ENCODE measurements at regions not wholly inside any gene's neighbourhood (a gene's known extent, or its start where the extent isn't known, plus 50 kb on each side); places are given as distances from the start of the nearest gene placed in this dataset.

DNA sequence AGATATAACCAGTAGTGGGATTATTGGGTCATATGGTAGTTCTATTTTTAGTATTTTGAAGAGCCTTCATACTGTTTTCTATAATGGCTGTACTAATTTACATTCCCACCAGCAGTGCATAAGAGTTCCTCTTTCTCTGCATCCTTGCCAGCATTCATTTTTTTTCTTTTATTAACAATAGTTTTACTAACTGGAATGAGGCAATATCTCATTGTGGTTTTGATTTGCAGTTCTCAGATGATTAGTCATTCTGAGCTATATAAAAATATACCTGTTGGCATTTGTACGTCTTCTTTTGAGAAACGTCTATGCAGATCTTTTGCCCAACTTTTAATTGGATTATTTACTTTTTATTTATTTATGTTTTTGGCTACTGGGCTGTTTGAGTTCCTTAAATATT lies 1579.3 kb upstream of the CDH6 start:
- ATAC-seq = no peak
- H3K27me3 Mint-ChIP-seq = no peaks in the 10 kb centered on the region
- no peaks in the 10 kb centered on the region for H3K4me1 Mint-ChIP-seq
- no peak overlapping the region for H3K27ac Mint-ChIP-seq
- no peaks in the 10 kb centered on the region for H3K9me3 ChIP-seq (ENCODE audit: control insufficient read depth, low read length, poor library complexity, severe bottlenecking)
- no peak overlapping the region for H3K4me3 Mint-ChIP-seq
- H3K36me3 Mint-ChIP-seq (ENCODE audit: low read depth) = no peaks in the 10 kb centered on the region
- DNase-seq = no peak

DNA sequence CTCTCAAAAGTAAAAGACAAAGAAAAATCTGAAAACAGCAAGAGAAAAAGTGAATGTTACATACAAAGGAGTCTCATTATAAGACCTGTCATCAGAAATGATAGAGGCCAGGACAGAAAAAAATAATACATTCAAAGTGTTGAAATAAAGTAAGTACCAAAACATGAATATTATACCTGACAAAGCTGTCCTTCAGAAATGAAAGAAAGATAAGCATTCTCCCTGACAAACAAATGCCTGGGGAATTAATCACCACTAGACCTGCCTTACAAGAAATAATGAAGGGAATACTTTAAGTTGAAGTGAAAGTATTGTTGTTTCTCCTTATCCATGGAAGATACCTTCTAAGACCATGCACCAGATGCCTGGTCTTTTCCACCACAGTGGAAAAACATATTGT lies 1605.2 kb upstream of the CDH6 start:
- DNase-seq (no peak), ATAC-seq (no peak)
- no peaks in the 10 kb centered on the region for H3K36me3 Mint-ChIP-seq (ENCODE audit: low read depth)
- H3K27ac Mint-ChIP-seq = no peak overlapping the region
- H3K9me3 ChIP-seq (ENCODE audit: control insufficient read depth, low read length, poor library complexity, severe bottlenecking) = no peaks in the 10 kb centered on the region
- no peaks in the 10 kb centered on the region for H3K27me3 Mint-ChIP-seq
- no peaks in the 10 kb centered on the region for H3K4me1 Mint-ChIP-seq
- H3K4me3 Mint-ChIP-seq = no peak overlapping the region

DNA sequence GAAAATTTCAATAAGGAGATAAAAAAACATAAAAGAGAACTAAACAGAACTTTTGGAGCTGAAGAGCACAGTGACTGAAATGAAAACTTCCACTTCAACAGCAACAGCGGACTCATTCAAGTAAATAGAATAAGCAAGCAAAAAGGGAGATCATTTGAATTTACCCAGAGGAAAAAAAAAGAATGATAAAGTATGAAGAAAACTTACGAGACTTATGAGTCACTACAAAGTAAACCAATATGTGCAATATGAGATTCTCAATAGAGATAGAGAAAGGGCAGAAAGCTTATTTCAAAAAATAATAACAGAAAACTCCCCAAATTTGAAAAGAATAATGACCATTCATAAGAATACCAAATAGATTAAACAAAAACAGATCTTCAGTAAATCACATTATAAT lies 1605.7 kb upstream of the CDH6 start:
- DNase-seq (no peak), ATAC-seq (no peak)
- Mint-ChIP-seq H3K36me3 (ENCODE audit: low read depth) (no peaks in the 10 kb centered on the region), H3K4me1 (no peaks in the 10 kb centered on the region), H3K4me3 (no peak overlapping the region), H3K27ac (no peak overlapping the region), H3K27me3 (no peaks in the 10 kb centered on the region)
- H3K9me3 ChIP-seq (ENCODE audit: control insufficient read depth, low read length, poor library complexity, severe bottlenecking) = no peaks in the 10 kb centered on the region

DNA sequence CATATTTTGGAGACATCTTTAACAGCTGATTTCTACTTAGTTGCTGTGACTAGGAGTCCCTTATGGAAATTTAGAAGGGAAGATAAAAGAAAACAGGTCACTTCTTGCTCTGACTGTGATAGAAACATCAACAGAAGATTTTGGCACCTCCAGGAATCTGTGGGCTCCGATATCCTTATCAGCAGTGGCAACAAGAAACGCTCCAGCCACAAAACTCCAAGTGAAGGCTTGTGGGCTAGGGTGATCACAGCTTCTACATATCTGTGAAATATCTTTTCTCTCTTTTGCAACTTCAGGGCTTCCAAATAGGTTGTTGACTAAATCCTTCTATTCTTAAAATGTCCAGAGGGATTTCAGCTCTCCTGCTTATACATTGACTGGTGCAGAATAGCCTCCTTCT lies 1625.5 kb upstream of the CDH6 start:
- H3K27ac Mint-ChIP-seq = no peak overlapping the region
- H3K4me3 Mint-ChIP-seq = no peak overlapping the region
- DNase-seq (no peak), ATAC-seq (no peak)
- H3K36me3 Mint-ChIP-seq (ENCODE audit: low read depth) = no peaks in the 10 kb centered on the region
- H3K4me1 Mint-ChIP-seq = no peaks in the 10 kb centered on the region
- H3K27me3 Mint-ChIP-seq = no peaks in the 10 kb centered on the region
- H3K9me3 ChIP-seq (ENCODE audit: control insufficient read depth, low read length, poor library complexity, severe bottlenecking) = no peaks in the 10 kb centered on the region

DNA sequence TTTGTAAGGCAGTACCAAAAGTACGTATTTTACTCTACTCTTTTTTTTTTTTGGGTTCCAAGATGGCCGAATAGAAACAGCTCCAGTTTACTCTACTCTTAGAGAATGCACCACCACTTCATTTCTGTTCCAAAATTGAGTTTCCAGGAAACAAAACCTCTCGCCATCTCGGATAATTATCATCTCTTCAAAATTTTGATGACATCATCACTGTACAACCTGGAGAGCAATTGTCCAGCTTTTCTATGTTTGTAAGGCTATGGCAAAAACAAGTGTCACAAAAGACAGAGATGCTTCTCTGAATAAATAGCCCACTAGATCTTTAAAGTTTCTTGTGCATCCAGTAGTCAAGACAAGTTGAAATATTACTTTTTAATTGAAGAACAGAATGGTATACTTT lies 1631.9 kb upstream of the CDH6 start:
- Mint-ChIP-seq H3K4me1 (no peaks in the 10 kb centered on the region), H3K27ac (no peak overlapping the region), H3K4me3 (no peak overlapping the region), H3K27me3 (no peaks in the 10 kb centered on the region), H3K36me3 (ENCODE audit: low read depth) (no peaks in the 10 kb centered on the region)
- no peaks in the 10 kb centered on the region for H3K9me3 ChIP-seq (ENCODE audit: control insufficient read depth, low read length, poor library complexity, severe bottlenecking)
- ATAC-seq (no peak), DNase-seq (no peak)

DNA sequence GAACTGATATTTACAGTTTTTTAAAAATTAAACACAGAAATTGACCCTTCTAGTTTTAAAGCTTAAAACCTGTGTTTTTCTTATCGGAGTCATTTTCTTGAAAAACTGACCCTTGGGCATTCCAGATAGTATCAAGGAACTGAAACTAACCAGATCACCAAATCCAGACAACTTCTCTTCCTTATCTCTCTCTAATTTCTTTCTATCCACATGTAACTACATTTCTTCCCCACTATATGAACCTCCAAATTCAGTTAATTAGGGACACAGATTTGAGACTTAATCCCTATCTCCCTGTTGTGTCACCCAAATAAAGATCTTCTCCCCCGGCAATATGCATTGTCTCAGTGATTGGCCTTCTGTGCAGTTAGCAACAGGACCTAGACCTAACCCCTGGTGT lies 1643.0 kb upstream of the CDH6 start:
- DNase-seq (no peak), ATAC-seq (no peak)
- Mint-ChIP-seq H3K27ac (no peak overlapping the region), H3K4me1 (no peaks in the 10 kb centered on the region), H3K27me3 (no peaks in the 10 kb centered on the region), H3K36me3 (ENCODE audit: low read depth) (no peaks in the 10 kb centered on the region), H3K4me3 (no peak overlapping the region)
- H3K9me3 ChIP-seq (ENCODE audit: control insufficient read depth, low read length, poor library complexity, severe bottlenecking) = no peaks in the 10 kb centered on the region

DNA sequence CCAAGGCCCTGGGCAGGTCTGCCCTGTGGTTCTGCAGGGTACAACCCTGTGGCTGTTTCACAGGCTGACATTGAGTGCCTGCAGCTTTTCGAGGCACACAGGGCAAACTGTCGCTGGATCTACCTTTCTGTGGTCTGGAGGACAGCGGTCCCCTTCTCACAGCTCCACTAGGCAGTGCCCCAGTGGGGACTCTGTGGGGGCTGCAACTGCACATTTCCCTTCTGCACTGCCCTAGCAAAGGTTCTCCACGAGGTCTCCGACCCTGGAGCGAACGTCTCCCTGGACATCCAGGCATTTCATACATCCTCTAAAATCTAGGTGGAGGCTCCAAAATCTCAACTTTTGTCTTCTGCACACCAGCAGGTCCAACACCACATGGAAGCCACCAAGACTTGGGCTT lies 1645.2 kb upstream of the CDH6 start:
- H3K27ac Mint-ChIP-seq = no peak overlapping the region
- H3K4me1 Mint-ChIP-seq = no peaks in the 10 kb centered on the region
- ATAC-seq = no peak

DNA sequence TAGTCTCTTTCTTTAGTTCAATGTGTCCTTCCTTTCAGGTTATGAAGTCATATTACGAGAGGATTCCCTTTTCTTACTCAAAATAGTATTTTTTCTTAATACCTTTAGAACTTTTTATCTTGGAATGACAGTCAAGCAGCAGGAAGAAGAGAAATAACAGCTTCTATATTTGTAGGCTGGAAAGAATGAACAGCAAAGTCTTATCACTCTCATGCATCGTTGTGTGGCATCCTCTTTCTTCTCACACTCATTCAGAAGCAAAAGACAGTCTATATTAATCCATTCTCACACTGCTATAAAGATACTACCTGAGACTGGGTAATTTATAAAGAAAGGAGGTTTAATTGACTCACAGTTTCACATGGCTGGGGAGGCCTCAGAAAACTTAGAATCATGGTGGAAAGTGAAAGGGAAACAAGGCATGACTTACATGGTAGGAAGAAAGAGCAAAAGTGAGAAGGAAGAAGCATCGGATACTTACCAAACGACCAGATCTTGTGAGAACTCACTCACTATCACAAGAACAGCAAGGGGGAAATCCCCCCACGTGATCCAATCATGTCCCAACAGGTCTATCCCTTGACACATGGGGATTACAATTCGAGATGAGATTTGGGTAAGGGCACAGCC lies 1646.1 kb upstream of the CDH6 start:
- Mint-ChIP-seq H3K27ac (no peak overlapping the region), H3K27me3 (no peaks in the 10 kb centered on the region), H3K4me1 (no peaks in the 10 kb centered on the region), H3K36me3 (ENCODE audit: low read depth) (no peaks in the 10 kb centered on the region), H3K4me3 (no peak overlapping the region)
- DNase-seq (no peak), ATAC-seq (no peak)
- H3K9me3 ChIP-seq (ENCODE audit: control insufficient read depth, low read length, poor library complexity, severe bottlenecking) = no peaks in the 10 kb centered on the region

More for the DNA sequence above, 1645.2 kb upstream of the CDH6 start:
- Mint-ChIP-seq H3K27me3 (no peaks in the 10 kb centered on the region), H3K36me3 (ENCODE audit: low read depth) (no peaks in the 10 kb centered on the region), H3K4me3 (no peak overlapping the region)
- no peaks in the 10 kb centered on the region for H3K9me3 ChIP-seq (ENCODE audit: control insufficient read depth, low read length, poor library complexity, severe bottlenecking)
- DNase-seq = no peak

DNA sequence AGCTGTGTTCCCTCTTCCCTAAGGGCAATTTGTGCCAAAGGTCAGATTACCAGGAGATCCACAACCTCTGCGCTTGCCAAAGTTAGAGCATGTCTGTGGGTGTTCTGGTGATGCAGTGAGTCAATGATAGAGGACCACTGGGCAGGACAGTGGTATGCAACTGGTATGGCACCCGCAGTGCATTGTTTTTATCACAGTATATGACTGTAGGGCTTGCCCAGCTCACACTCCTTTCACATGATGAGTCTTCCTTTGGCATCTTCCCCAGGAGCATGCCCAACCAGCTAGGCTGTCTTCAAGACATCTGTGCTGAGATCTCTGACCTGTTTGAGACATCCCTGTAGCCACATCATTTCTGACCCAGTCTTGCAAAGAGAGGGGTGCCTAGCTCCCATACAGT lies 1650.0 kb upstream of the CDH6 start:
- Mint-ChIP-seq H3K27me3 (no peaks in the 10 kb centered on the region), H3K4me3 (no peak overlapping the region), H3K4me1 (no peaks in the 10 kb centered on the region), H3K27ac (no peak overlapping the region), H3K36me3 (ENCODE audit: low read depth) (no peaks in the 10 kb centered on the region)
- no peak for ATAC-seq
- no peak for DNase-seq
- H3K9me3 ChIP-seq (ENCODE audit: control insufficient read depth, low read length, poor library complexity, severe bottlenecking) = no peaks in the 10 kb centered on the region

DNA sequence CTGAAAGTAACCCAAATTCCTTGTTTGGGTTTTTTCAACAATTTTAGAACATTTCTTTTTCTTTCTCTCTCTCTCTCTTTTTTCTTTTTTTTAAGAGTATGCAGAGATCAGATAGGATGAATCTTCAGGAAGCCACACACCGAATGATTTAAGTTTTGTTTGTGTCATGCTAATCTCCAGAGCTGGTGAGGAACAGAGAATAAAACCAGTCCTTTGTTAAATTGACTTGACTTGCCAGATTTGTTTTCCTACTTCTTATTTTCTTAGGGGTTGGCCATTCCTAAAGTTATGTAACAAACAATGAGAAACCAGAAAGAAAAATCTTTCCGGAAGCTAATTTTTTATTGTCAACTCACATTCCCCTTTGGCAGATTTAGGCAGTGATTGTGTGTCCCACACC lies 1669.3 kb upstream of the CDH6 start:
- DNase-seq = no peak
- Mint-ChIP-seq H3K36me3 (ENCODE audit: low read depth) (no peaks in the 10 kb centered on the region), H3K4me3 (no peak overlapping the region), H3K4me1 (no peaks in the 10 kb centered on the region), H3K27ac (no peak overlapping the region), H3K27me3 (no peaks in the 10 kb centered on the region)
- no peak for ATAC-seq
- no peaks in the 10 kb centered on the region for H3K9me3 ChIP-seq (ENCODE audit: control insufficient read depth, low read length, poor library complexity, severe bottlenecking)

DNA sequence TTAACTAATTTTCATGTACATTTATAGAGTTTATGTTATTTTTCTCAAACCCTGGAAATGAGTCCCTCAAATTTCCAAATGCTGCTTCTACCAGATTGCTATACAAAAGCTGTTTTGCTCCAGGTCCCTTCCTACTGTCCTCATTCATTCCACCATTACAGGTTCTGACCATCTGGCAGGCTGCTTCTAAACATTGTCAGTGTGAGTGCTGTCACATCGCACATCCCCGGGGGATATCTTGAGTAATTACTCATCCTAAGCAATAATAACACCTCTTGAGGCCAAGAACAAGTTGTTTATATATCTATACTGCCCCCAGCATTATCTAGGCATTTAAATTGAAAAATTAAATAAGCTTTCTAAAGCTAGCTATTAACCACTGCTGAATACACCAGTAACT lies 1675.3 kb upstream of the CDH6 start:
- Mint-ChIP-seq H3K27ac (no peak overlapping the region), H3K4me3 (no peak overlapping the region), H3K4me1 (no peaks in the 10 kb centered on the region), H3K27me3 (no peaks in the 10 kb centered on the region), H3K36me3 (ENCODE audit: low read depth) (no peaks in the 10 kb centered on the region)
- ATAC-seq (no peak), DNase-seq (no peak)
- H3K9me3 ChIP-seq (ENCODE audit: control insufficient read depth, low read length, poor library complexity, severe bottlenecking) = no peaks in the 10 kb centered on the region

DNA sequence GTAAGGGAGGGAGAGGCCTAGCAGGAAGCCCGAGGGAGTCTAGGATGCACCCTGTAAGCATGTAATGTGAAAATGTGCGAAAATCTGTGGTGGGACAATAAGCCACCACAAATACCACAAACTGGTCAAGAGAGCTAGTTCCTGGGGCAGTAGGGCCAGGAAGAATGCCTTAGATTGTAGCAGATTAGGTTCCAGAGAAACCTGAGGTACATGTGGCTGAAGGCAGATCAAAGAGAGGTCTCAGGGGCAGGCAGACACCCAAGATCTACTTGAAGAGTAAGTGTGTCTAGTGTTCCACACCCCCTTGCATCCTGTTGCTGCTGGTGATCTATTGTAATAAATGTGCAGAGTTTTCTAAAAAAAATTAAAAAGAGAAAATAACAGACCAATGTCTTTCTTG lies 1677.3 kb upstream of the CDH6 start:
- Mint-ChIP-seq H3K27ac (no peak overlapping the region), H3K36me3 (ENCODE audit: low read depth) (no peaks in the 10 kb centered on the region), H3K4me1 (no peaks in the 10 kb centered on the region), H3K27me3 (no peaks in the 10 kb centered on the region), H3K4me3 (no peak overlapping the region)
- no peak for DNase-seq
- no peaks in the 10 kb centered on the region for H3K9me3 ChIP-seq (ENCODE audit: control insufficient read depth, low read length, poor library complexity, severe bottlenecking)
- no peak for ATAC-seq

DNA sequence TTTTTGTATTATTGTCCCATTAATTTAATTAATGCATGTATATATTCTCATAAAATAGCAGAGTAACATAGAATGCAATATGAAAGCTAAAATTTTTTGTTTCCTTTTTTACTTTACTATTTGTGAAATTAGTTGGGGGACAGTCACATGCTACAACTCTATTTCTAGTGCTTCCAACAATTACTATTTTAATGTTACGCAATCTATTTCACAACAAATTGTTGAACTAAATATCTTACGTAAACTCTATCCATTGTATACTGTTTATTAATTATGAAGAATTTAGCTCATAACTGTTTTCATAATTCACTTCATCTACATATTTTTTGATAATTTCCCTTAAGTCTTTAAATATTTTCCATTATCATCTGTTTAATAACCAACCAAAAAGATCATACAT lies 1685.4 kb upstream of the CDH6 start:
- no peaks in the 10 kb centered on the region for H3K36me3 Mint-ChIP-seq (ENCODE audit: low read depth)
- no peaks in the 10 kb centered on the region for H3K4me1 Mint-ChIP-seq
- no peaks in the 10 kb centered on the region for H3K9me3 ChIP-seq (ENCODE audit: control insufficient read depth, low read length, poor library complexity, severe bottlenecking)
- DNase-seq = no peak
- no peak overlapping the region for H3K27ac Mint-ChIP-seq
- no peak for ATAC-seq
- H3K27me3 Mint-ChIP-seq = no peaks in the 10 kb centered on the region
- no peak overlapping the region for H3K4me3 Mint-ChIP-seq

DNA sequence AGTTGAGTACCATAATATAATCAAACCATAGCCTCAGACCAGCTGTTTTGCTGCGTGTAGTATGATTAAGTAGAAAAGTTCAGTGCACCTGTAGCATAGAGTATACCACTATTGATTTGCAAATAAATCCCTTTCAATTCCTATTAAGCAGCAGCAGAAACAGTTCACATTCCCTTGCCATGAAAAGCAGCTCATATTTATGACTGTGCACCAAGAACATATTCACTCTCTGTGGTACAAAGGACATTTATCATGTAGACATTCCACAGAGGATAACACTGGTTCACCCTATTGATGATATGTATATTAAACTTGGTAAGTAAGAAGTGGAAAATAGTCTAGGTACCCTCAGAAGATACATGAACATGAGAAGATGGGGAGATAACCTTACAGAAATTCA lies 1689.1 kb upstream of the CDH6 start:
- no peak for ATAC-seq

More for the DNA sequence above, 1689.1 kb upstream of the CDH6 start:
- H3K9me3 ChIP-seq (ENCODE audit: control insufficient read depth, low read length, poor library complexity, severe bottlenecking) = no peaks in the 10 kb centered on the region
- no peak overlapping the region for H3K4me3 Mint-ChIP-seq
- no peak overlapping the region for H3K27ac Mint-ChIP-seq
- no peaks in the 10 kb centered on the region for H3K4me1 Mint-ChIP-seq
- no peaks in the 10 kb centered on the region for H3K36me3 Mint-ChIP-seq (ENCODE audit: low read depth)
- DNase-seq = no peak
- no peaks in the 10 kb centered on the region for H3K27me3 Mint-ChIP-seq
